Fibroblast of villous mesenchyme (primary cell): ENCODE measurements at regions not wholly inside any gene's neighbourhood (a gene's known extent, or its start where the extent isn't known, plus 50 kb on each side); places are given as distances from the start of the nearest gene placed in this dataset.

Experiments used
- DNase-seq: peaks from one replicate; pipeline ENCODE4 v3.0.0-alpha.2; 2010; ENCODE audit warnings: low read depth
- H3K4me3 ChIP-seq: 2 replicates; pipeline ENCODE4 v1.5.1; 2011; ENCODE audit warnings: low read depth, mild to moderate bottlenecking, low read length
- CTCF ChIP-seq: IDR thresholded peaks from 2 replicates; pipeline ENCODE4 v1.5.1; 2012; ENCODE audit warnings: low read depth, mild to moderate bottlenecking, low read length; ENCODE audit not compliant: insufficient read depth

DNA sequence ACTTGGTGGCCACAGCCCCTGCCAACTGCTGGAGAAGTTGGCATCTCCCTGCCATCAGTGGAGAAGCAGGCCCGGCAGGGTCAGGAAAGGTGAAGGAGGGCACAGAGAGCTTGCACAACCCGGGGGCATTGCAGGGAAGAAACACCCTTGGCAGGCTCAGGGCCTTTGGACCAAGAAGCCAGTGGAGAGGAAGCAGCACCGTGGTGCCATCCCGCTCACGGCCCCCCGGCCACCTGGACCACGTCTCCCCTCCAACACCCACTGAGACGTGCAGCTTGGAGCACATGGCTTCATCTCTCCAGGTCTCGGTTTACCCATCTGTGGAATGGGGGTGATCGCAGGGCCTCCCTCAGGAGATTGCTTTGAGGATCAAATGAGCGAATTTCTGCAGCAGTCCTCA lies 158.1 kb downstream of the RBFOX3 start:
- TF ChIP-seq CTCF, result no peak
- no peak overlapping the region for H3K4me3 ChIP-seq
- DNase-seq, result no peak

- no peak overlapping the region for H3K4me3 ChIP-seq
- no peak for TF ChIP-seq CTCF
- no peak for DNase-seq
Measured at GRCh38 chr17:79451167-79451566, 159.7 kb downstream of the RBFOX3 start.

DNA sequence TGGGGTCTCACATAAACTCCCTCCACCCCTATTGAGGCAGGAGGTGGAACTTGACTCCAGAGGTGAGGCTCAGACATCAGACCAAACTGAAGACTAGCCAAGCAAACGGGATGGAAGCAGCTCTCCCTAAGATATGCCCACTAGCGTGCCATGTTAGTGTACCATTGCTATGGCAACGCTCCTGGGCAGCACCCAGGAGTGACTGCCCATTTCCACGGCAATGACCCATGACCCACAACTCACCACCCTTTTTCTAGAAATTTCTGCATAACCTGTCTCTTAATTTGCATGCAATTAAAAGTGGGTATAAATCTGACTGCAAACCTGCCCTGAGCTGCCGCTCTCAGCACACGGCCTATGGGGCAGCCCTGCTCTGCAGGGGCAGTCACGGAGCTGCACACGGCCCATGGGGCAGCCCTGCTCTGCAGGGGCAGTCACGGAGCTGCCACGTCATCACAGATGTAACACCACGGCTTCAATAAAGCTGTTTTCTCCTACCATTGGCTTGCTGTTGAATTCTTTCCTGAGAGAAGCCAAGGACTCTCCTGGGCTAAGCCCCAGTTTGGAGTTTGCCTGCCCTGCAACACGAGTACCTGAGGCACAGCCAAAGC lies 164.3 kb downstream of the RBFOX3 start:
- no peak overlapping the region for H3K4me3 ChIP-seq
- DNase-seq, result no peak
- TF ChIP-seq CTCF, result no peak

DNA sequence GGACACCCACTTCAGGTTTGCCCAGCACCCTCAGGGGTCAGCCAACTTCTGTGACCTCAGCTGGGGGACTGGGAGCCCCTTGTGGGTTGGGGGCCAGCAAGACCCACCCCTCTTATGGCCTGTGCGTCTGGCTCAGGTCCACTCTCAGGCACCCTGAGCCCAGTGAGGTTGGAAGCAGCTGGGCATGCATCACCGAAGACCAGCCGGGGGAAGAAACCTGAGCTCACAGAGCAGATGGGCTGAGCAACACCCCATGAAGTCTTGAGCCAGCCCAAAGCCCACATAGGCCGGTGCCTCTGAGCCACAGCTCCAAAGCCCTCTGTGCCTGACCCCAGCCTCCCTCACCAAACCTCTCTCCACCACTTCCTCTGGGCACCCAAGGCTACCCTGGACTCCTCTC lies 166.7 kb downstream of the RBFOX3 start:
- no peak for TF ChIP-seq CTCF
- no peak overlapping the region for H3K4me3 ChIP-seq
- DNase-seq, result no peak

DNA sequence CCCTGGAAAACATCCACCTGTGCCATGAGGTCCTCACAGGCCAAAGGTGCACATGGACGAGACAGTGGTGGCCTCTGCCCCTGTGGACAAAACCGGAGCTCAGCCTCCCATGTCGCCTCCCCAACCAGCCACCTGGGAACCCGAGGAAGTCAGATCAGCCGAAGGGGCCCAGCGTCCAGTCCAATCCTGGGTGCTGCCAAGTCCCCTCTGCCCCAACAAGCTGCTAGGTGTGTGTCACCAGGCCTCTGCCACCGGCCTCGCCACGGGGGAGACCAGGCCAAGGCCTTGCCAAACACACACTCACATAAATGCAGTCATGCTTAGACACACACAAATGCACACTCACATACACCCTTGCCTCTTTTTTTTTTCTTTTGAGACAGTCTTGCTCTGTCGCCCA lies 167.8 kb downstream of the RBFOX3 start:
- no peak for DNase-seq
- TF ChIP-seq CTCF, result no peak
- no peak overlapping the region for H3K4me3 ChIP-seq

DNA sequence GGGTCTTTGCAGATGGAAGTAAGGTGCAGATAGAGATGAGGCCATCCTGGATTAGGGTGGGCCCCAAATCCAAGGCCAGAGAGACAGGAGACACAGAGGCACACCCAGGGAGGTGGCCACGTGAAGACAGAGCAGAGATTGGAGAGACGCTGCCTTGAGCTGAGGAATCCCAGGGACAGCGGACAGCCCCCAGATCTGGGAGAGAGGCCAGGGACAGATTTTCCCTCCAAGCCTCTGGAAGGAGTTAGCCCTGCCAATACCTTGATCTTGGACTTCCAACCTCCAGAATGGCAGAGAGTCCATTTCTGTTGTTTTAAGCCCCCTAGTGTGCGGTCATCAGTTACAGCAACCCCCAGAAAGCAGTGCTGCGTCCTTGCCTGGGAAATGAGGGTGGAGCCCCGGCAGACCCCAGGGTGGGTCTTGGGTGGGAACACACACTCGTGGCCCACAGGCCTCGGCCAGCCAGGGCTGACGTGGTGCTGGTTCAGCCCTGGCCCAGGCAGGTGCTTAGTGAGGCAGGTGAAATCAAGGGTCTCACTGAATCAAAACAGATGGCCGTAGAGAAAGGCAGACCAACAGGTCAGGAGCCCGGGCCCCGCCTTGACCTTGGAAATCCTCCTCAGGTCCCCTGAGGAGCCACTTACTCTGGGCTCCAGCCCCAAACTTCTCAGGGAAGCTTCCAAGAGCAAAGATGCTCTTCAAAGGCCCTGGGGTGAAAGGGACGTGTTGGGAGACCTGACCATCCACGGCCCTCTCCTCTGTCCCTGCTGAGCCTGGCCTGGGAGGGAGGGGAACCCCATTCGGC lies 169.3 kb downstream of the RBFOX3 start:
- no peak for TF ChIP-seq CTCF
- H3K4me3 ChIP-seq, result no peak overlapping the region
- no peak for DNase-seq

GRCh38 chr17:79440251-79440650 lies 170.6 kb downstream of the RBFOX3 start:
- H3K4me3 ChIP-seq, result no peak overlapping the region
- TF ChIP-seq CTCF, result no peak
- no peak for DNase-seq
